NCI-H146 treated with DMSO at 0.1 percent for 48 hours (cell line): ENCODE measurements at regions not wholly inside any gene's neighbourhood (a gene's known extent, or its start where the extent isn't known, plus 50 kb on each side); places are given as distances from the start of the nearest gene placed in this dataset.
"Not testable (repeated sequence)": the region's sequence is repeated elsewhere in the genome, so short reads cannot be mapped to it uniquely, and the experiment has no call there.

ENCODE experiments used
- DNase-seq: peaks from one replicate; lab custom pipeline; 2025; ENCODE audit not compliant: unreplicated experiment; lab: John Stamatoyannopoulos, UW

DNA sequence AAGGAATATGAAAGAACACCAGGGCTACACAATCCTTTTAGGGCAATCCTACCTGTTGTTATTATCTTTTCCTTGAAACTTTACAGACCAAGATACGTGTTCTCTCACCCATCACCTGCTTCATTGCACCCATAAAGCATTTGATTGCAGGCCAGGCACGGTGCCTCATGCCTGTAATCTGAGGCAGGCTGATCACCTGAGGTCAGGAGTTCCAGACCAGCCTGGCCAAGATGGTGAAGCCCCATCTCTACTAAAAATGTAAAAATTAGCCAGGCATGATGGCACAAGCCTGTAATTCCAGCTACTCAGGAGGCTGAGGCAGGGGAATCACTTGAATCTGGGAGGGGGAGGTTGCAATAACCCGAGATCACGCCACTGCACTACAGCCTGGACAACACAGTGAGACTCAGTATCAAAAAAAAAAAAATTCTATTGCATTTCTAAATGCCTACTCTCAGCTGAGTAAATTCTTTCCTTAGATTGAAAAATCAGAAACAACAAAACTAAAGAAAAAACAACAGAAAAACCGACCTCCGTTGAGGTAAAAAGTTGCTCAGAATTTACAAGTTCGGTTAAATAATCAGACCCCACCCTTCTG is 183.7 kb upstream of the TMEM132C start:
- DNase-seq, result no peak

DNA sequence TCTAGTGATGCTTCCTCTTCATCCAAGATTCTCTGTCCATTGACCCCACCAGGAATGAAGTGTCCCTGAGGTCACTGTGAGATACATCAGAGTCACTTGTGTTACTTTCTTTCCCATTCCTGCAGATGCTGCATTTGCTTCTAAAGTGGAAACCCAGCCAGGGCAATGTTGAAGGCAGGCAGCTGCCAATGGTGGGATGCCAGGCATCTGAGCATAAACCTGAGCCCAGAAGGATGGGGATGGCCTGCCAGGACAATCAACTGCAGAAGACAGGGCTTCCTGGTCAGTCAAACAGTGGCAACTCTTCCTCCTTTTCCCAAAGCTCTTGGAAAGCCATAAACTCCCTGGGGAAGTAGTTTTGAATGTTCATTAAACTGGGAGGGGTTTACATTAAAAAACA is 178.0 kb upstream of the TMEM132C start:
- no peak for DNase-seq

DNA sequence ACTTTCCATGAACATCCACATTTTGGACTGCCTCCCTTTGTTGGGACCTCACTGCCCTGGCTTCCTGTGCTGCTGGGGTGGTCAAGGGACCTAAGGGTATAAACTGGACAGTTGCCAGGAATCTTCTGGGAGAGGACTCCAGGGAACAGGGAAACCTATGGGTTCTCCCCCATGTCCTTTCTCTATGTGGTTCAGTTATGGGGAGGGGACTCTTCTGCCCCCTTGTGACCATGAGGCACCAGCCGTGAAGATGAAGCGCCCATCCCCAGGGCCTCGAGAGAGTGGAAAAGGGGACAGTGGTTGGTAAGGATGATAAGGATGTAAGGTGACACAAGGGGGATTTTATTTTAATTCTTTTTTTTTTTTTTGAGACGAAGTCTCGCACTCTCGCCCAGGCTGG is 177.0 kb upstream of the TMEM132C start:
- no peak for DNase-seq

GRCh38 chr12:128091101-128091720 is 175.8 kb upstream of the TMEM132C start:
- no peak for DNase-seq

DNA sequence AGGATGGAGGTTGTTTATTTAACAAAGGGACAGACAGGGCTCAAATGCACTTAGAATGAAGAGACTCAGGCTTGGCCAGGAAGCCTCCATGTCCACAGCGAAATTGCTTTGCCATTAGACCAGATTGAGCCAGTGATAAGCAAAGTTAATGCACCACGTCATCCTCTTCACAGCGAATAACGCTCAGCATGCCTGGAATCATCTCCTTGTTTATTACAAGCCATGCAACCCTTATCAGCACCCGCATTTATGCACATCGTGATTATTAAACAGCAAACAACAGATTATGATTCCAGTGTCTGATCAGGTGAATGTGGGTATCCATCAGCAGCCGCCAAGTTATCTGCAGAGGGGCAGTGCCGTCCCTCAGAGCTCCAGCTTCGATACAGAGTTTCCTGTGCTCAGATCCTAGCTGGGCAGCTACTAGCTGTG is 175.0 kb upstream of the TMEM132C start:
- DNase-seq, result no peak

DNA sequence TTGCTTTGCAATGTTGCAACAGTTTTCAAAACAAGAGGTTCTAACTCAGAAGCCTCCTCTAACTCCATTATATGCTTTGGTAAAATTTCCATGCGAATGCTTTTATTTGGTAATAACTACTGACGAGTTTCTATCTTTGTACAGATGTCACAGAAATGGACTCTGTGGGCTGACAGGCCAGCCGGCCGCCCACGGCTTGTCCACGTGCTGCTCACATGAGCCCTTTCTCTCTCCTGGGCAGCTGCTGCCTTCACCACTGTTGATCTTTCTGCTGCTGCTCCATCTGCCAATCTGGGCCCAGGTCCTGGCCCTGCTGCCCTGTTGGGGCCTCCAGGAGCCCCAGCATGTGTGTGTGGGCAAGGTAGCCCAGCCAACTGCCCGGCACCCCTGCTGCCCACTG is 168.2 kb upstream of the TMEM132C start:
- no peak for DNase-seq

GRCh38 chr12:128103152-128103551 is 163.8 kb upstream of the TMEM132C start:
- no peak for DNase-seq

GRCh38 chr12:128109236-128109635 is 157.7 kb upstream of the TMEM132C start:
- DNase-seq, result no peak

DNA sequence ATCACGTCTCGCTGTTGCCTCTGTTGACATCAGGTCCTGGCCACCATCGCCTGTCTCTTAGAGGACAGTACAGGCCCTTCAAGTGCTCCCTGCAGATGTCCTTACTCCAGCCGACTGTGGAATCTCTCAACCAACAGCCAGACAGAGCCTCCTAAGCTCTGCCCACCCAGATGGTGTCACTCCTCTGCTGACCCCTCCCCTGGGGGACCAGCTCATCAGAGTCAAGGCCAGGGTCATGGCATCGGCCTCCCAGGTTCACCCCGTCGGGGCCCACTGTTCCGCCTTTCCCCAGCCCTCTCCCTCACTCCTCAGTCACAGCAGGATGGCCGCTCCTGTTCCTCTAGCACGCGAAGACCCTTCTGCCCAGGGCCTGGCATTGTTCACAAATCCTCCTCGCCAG is 157.3 kb upstream of the TMEM132C start:
- DNase-seq, result no peak

DNA sequence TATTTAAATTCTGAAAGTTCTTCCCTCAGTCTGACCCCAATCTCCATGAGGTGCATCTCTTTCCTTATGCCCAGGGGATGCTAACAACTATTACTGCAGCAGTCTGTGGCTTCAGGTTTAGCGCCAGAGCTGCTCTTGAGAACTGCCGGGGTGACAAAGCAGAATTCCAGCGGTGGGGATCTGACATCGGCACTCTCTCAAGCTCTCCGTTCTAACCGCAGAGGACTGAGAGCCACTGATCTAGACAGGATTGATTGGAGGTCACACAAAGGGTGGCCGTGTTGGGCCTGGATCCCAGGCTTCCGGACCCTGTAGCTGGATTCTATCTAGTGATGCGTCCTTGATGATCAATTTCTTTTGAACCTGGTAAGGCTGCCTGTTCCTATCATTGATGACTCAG is 155.6 kb upstream of the TMEM132C start:
- DNase-seq, result no peak

GRCh38 chr12:128111951-128112350 is 155.0 kb upstream of the TMEM132C start:
- DNase-seq, result no peak

DNA sequence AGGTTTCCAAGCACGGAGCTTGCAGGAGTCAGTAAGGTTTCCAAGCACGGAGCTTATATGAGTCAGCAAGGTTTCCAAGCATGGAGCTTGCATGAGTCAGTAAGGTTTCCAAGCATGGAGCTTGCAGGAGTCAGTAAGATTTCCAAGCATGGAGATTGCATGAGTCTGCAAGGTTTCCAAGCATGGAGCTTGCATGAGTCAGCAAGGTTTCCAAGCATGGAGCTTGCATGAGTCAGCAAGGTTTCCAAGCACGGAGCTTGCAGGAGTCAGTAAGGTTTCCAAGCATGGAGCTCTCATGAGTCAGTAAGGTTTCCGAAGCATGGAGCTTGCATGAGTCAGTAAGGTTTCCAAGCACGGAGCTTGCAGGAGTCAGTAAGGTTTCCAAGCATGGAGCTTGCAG is 153.7 kb upstream of the TMEM132C start:
- not testable (repeated sequence) for DNase-seq

- DNase-seq, result no peak
Measured at GRCh38 chr12:128114485-128114884, 152.5 kb upstream of the TMEM132C start.

GRCh38 chr12:128116537-128116936 is 150.4 kb upstream of the TMEM132C start:
- no peak for DNase-seq

DNA sequence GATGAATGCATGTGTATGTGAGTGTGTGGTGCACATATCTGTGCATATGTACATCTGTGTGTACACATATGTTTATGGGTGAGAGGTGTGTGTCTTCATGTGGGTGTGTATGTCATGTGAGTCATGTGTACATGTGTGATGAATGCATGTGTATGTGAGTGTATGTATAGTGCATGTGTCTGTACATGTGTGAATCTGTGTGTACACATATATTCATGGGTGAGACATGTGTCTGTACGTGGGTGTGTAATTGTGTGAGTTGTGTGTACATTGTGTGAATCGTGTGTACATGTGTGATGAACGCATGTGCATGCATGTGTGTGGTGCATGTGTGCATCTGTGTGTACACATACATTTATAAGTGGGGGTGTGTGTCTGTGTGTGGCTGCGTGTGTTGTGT is 146.9 kb upstream of the TMEM132C start:
- no peak for DNase-seq

DNA sequence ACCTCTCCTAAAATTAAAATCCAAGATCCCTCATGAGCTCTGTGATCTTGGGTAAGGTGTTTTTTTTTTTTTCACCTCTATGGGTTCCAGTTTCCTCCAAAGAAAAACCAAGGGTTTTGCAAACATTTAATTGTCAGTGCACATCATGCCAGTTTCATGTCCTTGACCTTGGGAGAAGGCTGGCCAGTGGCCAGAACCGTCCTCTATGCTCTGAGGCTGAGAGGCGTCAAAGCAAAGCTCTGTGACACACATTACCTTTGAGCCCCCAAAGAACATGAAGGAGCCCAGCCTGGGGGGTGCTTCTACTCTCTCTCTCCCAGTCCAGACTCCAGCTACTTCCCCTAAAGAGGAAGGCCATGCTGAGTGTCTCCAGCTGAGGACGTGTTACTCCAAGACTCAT is 145.5 kb upstream of the TMEM132C start:
- no peak for DNase-seq

DNA sequence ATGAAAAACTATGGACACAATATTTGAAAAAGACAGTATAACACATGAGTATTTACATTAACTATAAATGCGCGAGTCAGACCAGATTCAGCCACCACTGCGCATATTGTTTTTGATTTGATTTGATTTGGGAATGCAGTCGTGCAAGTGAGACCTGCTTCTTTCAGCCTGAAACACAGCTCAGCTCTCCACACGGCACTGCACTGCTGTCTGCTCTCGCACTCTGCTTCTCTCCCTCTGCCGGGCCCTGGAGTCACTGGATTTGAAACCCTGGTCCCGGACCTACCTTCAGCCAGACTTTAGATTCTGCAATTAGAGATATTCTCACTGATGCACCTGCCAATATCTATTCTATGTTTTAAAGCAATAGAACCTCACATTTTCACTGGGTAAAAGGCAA is 143.9 kb upstream of the TMEM132C start:
- no peak for DNase-seq

DNA sequence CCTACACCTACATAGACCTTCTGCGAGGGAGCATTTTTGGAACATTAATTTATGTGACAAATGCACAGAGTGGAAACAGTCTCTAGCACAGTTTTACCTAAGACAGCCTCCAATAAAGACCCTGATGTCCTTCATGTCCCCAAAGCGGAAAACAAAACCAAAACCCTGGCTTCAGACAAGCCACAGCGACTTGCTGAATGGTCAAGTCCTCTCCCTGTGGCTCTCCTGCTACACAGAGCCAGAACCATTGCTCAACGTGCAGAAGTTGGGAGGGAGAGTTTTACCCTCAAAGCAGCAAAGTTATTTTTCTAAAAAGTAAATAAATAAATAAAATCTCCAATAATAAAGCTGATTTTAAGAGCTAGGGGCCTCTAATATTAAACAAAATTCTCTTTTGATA is 135.0 kb upstream of the TMEM132C start:
- DNase-seq, result no peak

GRCh38 chr12:128133321-128134073 is 133.5 kb upstream of the TMEM132C start:
- DNase-seq, result no peak

DNA sequence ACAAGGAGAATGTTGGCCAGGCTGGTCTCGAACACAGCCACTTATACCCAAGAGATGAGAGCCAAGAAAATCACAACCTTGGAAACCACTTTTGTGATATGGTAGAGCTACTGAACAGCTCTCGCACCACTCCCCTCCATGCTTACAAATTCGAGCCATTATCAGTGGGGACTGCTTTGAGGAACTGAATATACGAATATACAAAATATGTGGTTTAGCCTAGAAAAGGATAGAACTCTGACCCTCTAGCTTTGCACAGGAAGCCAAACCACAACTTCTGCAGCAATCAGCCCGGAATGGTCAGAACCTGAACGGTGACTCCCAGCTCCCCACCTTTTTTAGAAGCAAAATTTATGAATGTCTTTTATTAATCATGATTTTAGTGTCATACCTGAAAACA is 129.8 kb upstream of the TMEM132C start:
- DNase-seq, result no peak

DNA sequence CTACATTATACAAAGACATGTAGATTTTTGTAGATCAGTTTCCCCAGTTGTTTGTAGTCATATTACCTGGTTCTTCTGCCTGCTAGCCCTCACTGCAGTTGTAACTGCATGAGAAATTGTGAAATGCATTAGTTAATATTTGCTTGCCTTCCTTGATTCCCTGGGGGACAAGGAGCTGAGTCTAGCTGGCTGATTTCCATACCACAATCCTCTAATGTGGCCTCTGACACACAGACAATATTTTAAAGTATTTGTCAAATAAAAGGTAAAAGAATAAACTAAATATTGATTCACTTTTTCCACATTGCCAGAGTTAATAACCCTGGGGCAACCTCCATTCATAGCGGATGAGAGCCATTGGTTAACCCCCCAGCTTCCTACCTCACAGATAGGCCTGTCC is 128.8 kb upstream of the TMEM132C start:
- DNase-seq, result no peak

DNA sequence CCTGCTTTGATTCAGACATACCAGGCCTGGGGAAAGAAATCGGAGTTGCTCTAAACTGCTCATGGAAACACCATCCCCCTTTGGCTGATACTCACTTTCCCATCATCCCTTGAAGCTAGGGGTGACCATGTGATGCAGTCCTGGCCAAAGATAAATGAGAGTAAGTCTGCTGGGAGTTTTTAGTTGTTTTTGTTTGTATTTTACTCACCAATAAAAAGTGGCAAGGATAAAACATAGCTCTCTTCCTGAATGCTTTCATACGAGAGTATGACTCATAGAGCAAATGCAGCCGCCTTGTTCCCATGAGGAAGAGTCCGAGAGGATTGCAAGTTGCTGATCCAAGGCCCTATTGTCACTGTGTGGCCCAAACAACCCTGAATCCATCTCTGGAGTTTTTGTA is 126.4 kb upstream of the TMEM132C start:
- DNase-seq, result no peak
